K562 (cell line): ENCODE measurements at regions not wholly inside any gene's neighbourhood (a gene's known extent, or its start where the extent isn't known, plus 50 kb on each side); places are given as distances from the start of the nearest gene placed in this dataset.

Source experiments
- ATAC-seq: fragments of 200-7000 bp; cut with Tn5 transposase; 3 replicates; pipeline ENCODE4 v1.9.1; 2020; ENCODE audit warnings: moderate library complexity
- BruUV-seq: library from RNA; stranded (reverse); fragments of 400-500 nt; replicated peaks from 2 replicates; lab custom pipeline; 2021; lab: Mats Ljungman, UMichigan
- CTCF ChIA-PET: fragments of 300-600 bp; formaldehyde crosslinking; extraction: SDS; loops from one replicate; lab custom pipeline; 2021; ENCODE audit warnings: low intra/inter-chr PET ratio; lab: Yijun Ruan, JAX
- POLR2A ChIA-PET: fragments of 300-600, 350-650 bp; sonication (Branson Sonifier 250); formaldehyde crosslinking; extraction: SDS; loops from one replicate; lab custom pipeline; 2021; ENCODE audit warnings: antibody characterized with exemption, inconsistent platforms; lab: Yijun Ruan, JAX
- DNase-seq, 4 experiments: peaks; one replicate each; pipeline versions ENCODE4 v3.0.0 to v3.0.0-alpha.2; 2011 to 2018; ENCODE audit warnings: low spot score in 3 of 4, mixed read lengths in 3 of 4; ENCODE audit errors: extremely low read depth in 1 of 4
- FAIRE-seq: peaks from 2 replicates; lab custom pipeline; 2011; peaks lifted over from hg19 to GRCh38; lab: Jason Lieb, UNC
- H2AFZ ChIP-seq: 2 replicates; pipeline ENCODE4 v1.6.0; 2011; ENCODE audit warnings: low read depth, low read length, control low read depth, inconsistent platforms
- H3K27ac ChIP-seq: fragments of 200-600 bp; 3 replicates; pipeline ENCODE4 v1.8.0; 2011; ENCODE audit warnings: low read depth, mild to moderate bottlenecking, control low read depth, inconsistent platforms, low read length, moderate library complexity, mixed read lengths; ENCODE audit errors: extremely low read depth
- H3K27me3 ChIP-seq, 2 experiments: fragments of 300-600 bp in 1 of 2; 2 replicates in 1 of 2; 3 replicates in 1 of 2; pipeline versions ENCODE4 v1.6.0 to v1.8.0; 2011; ENCODE audit warnings: inconsistent platforms in 2 of 2, low read length in 2 of 2, mild to moderate bottlenecking in 1 of 2, mixed read lengths in 1 of 2, moderate library complexity in 1 of 2; ENCODE audit not compliant: control insufficient read depth in 2 of 2, insufficient read depth in 2 of 2
- H3K36me3 ChIP-seq: fragments of 300-600 bp; 3 replicates; pipeline ENCODE4 v1.8.0; 2011; ENCODE audit warnings: mild to moderate bottlenecking, low read length, inconsistent platforms; ENCODE audit not compliant: control insufficient read depth, insufficient read depth
- H3K4me1 ChIP-seq, 2 experiments: fragments of 200-600 bp in 1 of 2; replicated peaks in 1 of 2; 2 replicates in 1 of 2; 3 replicates in 1 of 2; pipeline versions ENCODE4 v1.5.1 to v1.8.0; 2011; ENCODE audit warnings: inconsistent platforms in 2 of 2, low read length in 2 of 2, mild to moderate bottlenecking in 1 of 2, mixed read lengths in 1 of 2, moderate library complexity in 1 of 2; ENCODE audit not compliant: control insufficient read depth in 2 of 2, insufficient read depth in 2 of 2
- H3K4me2 ChIP-seq: 2 replicates; pipeline ENCODE4 v1.6.1; 2011; ENCODE audit warnings: low read length, control low read depth, inconsistent platforms, mixed read lengths; ENCODE audit not compliant: insufficient read depth
- H3K4me3 ChIP-seq: fragments of 200-600 bp; sonication (generic), shearing (Covaris generic); 2 replicates; pipeline ENCODE4 v1.5.1; 2016; ENCODE audit warnings: control low read depth, inconsistent platforms
- H3K79me2 ChIP-seq: fragments of 200-600 bp; 3 replicates; pipeline ENCODE4 v1.8.0; 2011; ENCODE audit warnings: low read length, inconsistent platforms; ENCODE audit not compliant: control insufficient read depth, insufficient read depth
- H3K9ac ChIP-seq, 2 experiments: 2 replicates each; pipeline versions ENCODE4 v1.6.0 to v1.6.1; 2011; ENCODE audit warnings: low read depth in 2 of 2, low read length in 2 of 2, control low read depth in 1 of 2, inconsistent platforms in 1 of 2, mild to moderate bottlenecking in 1 of 2, mixed read lengths in 1 of 2; ENCODE audit not compliant: insufficient read depth in 1 of 2
- H3K9me1 ChIP-seq: one replicate; pipeline ENCODE4 v1.6.0; 2011; ENCODE audit warnings: inconsistent platforms, mild to moderate bottlenecking, low read length, moderate library complexity; ENCODE audit not compliant: control insufficient read depth, insufficient read depth
- H3K9me3 ChIP-seq: replicated peaks from 2 replicates; pipeline ENCODE4 v1.5.1; 2011; ENCODE audit warnings: low read depth, low read length, inconsistent platforms; ENCODE audit not compliant: control insufficient read depth, insufficient read depth
- H4K20me1 ChIP-seq: replicated peaks from 2 replicates; pipeline ENCODE4 v1.6.1; 2011; ENCODE audit warnings: low read length, inconsistent platforms, mixed read lengths; ENCODE audit not compliant: control insufficient read depth, insufficient read depth
- ERF ChIP-seq: fragments of 450-650 bp; formaldehyde crosslinking; IDR thresholded peaks from 2 replicates; pipeline ENCODE4 v1.4.0; 2020; ENCODE audit warnings: mild to moderate bottlenecking, mixed read lengths
- JUN ChIP-seq, 2 experiments: sonication (generic) in 1 of 2; formaldehyde crosslinking in 1 of 2; IDR thresholded peaks; 2 replicates each; pipeline versions ENCODE4 v1.6.1 to v1.8.0; 2012 to 2022; ENCODE audit warnings: borderline replicate concordance in 2 of 2, mild to moderate bottlenecking in 2 of 2, improper control_type of control experiment in 1 of 2, low read depth in 1 of 2, low read length in 1 of 2, missing genetic modification reagents in 1 of 2
- NR2C2 ChIP-seq, 2 experiments: fragments of 200-800 bp in 1 of 2; sonication (Bioruptor generic) in 1 of 2; sonication (generic) in 1 of 2; formaldehyde crosslinking in 1 of 2; IDR thresholded peaks; 2 replicates each; pipeline versions ENCODE4 v1.6.1 to v1.8.0; 2016 to 2022; ENCODE audit warnings: mild to moderate bottlenecking in 1 of 2, missing compliant biosample characterization in 1 of 2, missing genetic modification characterization in 1 of 2, missing genetic modification reagents in 1 of 2
- POLR3A ChIP-seq: IDR thresholded peaks from 2 replicates; pipeline ENCODE4 v1.6.1; 2011; ENCODE audit warnings: borderline replicate concordance, mild to moderate bottlenecking, moderate library complexity; ENCODE audit not compliant: insufficient read length, insufficient read depth; ENCODE audit errors: extremely low read depth
- ZNF699 ChIP-seq: fragments of 250-450 bp; sonication (Bioruptor Pico); IDR thresholded peaks from 2 replicates; pipeline ENCODE4 v1.8.0; 2021; ENCODE audit warnings: mild to moderate bottlenecking, moderate library complexity; ENCODE audit not compliant: insufficient replicate concordance
- WGBS: fragments of 100-300 bp; shearing (Covaris generic); methylation state at CpG from one replicate; pipeline ENCODE4 v1.1.6; 2016; ENCODE audit warnings: low coverage, mixed read lengths; ENCODE audit not compliant: insufficient coverage; ENCODE audit errors: missing lambda C conversion rate; 5-methylcytosine and 5-hydroxymethylcytosine counted together
- in situ Hi-C: fragments of 300-500 bp; cut with MboI; formaldehyde crosslinking; loops from 4 replicates; pipeline ENCODE4 v1.15.0; 2018; ENCODE audit warnings: inconsistent platforms, mixed read lengths
- intact Hi-C: fragments of 100-400 bp; cut with micrococcal nuclease; formaldehyde crosslinking; loops from 2 replicates; pipeline ENCODE4 v1.14.2; 2022
- TF ChIP-seq, protein P1 (sequence below): IDR thresholded peaks from 2 replicates; pipeline ENCODE4 v1.6.1; 2014; ENCODE audit warnings: antibody characterized with exemption

DNA sequence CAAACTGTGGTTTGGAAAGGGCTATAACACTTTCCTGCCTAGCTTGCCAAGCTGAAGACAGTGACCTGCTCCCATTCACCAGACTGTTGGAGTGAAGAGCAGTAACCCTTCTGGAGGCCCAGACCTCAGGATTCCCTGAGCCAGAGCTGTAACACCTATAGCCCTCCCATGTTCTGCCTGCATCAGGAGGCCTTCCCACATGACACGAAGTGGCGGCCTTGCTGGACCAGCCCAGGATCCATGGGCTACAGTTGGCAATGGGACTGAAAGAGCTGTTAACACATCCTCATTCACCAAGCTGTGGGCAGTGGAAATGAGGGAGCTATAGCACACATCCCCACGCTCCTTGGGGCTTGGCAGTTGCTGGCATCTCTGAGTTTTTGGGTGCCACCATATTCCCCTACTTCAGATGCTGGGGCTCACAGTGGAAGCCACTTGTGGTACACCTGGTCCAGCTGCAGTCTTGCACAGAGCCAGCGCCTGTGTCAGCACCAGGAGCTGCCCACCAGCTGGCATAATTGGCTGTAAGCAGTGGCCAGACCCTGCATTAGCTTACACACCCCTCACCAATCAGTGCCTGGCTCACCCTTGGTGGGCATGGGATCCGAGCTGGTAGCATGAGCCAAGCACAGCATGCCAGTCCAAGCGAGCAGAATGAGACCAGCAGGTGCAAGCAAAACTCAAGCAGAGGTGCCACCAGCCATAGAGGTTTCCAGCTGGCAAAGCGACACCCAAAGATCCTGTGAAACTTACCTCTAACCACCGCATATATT is 1029.3 kb downstream of the TECRL start:
- Histone ChIP-seq H3K27ac (no peak overlapping the region), H3K79me2 (no peaks in the 10 kb centered on the region), H3K4me3 (no peak overlapping the region), H2AFZ (no peak overlapping the region), H3K9me3 (no peaks in the 10 kb centered on the region), H3K36me3 (no peaks in the 10 kb centered on the region), H3K4me1 (no peaks in the 10 kb centered on the region), H3K27me3 (no peaks in the 10 kb centered on the region), H3K9ac (no peak overlapping the region), H3K4me2 (no peak overlapping the region), H3K9me1 (no peaks in the 10 kb centered on the region), H4K20me1 (no peaks in the 10 kb centered on the region)
- TF ChIP-seq POLR3A (no peak), ZNF699 (CRISPR knock-in tag) (no peak), JUN (IDR thresholded peaks at IDR 0.05; ENCODE audit: borderline replicate concordance, low read depth, low read length) (no peak), JUN (CRISPR knock-in tag; IDR thresholded peaks at IDR 0.05; ENCODE audit: borderline replicate concordance) (no peak), NR2C2 (CRISPR knock-in tag; IDR thresholded peaks at IDR 0.05) (no peak), NR2C2 (tag; IDR thresholded peaks at IDR 0.05) (no peak), ERF (no peak)
- TF ChIP-seq, protein P1, sequence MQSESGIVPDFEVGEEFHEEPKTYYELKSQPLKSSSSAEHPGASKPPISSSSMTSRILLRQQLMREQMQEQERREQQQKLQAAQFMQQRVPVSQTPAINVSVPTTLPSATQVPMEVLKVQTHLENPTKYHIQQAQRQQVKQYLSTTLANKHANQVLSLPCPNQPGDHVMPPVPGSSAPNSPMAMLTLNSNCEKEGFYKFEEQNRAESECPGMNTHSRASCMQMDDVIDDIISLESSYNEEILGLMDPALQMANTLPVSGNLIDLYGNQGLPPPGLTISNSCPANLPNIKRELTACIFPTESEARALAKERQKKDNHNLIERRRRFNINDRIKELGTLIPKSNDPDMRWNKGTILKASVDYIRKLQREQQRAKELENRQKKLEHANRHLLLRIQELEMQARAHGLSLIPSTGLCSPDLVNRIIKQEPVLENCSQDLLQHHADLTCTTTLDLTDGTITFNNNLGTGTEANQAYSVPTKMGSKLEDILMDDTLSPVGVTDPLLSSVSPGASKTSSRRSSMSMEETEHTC, result no peak
- ATAC-seq (no peak), DNase-seq (no peak), FAIRE-seq (no peak)
- intact Hi-C loops (no loop called here), in situ Hi-C loops (no loop called here)
- WGBS, result under 1% methylated on average over 8 of the region's 8 CpGs
- BruUV-seq, result no TSS peak
- POLR2A ChIA-PET, result no interaction called here
- CTCF ChIA-PET, result no interaction called here
